ENCODE measurements at regions not wholly inside any gene's neighbourhood (a gene's known extent, or its start where the extent isn't known, plus 50 kb on each side); places are given as distances from the start of the nearest gene placed in this dataset.

GRCh38 chr22:48534395-48534958, 1293.2 kb downstream of the BRD1 start:
- TF ChIP-seq ZNF423 (tag by site-specific recombination; IDR thresholded peaks at IDR 0.05) (no peak), ZNF544 (tag by site-specific recombination; IDR thresholded peaks at IDR 0.05) (no peak), CTCF (tag by site-specific recombination; IDR thresholded peaks at IDR 0.05) (no peak), PATZ1 (tag by site-specific recombination; IDR thresholded peaks at IDR 0.05) (no peak), ZNF555 (tag by site-specific recombination; conservative IDR thresholded peaks at IDR 0.05) (no peak), YY1 (tag by site-specific recombination; IDR thresholded peaks at IDR 0.05) (no peak), ZNF239 (tag by site-specific recombination; IDR thresholded peaks at IDR 0.05) (no peak), ZNF140 (tag by site-specific recombination; IDR thresholded peaks at IDR 0.05) (no peak), ZNF211 (tag by site-specific recombination; IDR thresholded peaks at IDR 0.05; ENCODE audit: low read depth) (no peak)
